A204.1 (cell line): ENCODE measurements at regions not wholly inside any gene's neighbourhood (a gene's known extent, or its start where the extent isn't known, plus 50 kb on each side); places are given as distances from the start of the nearest gene placed in this dataset.

ENCODE experiments used
- FAIRE-seq: peaks from 2 replicates; lab custom pipeline; 2012; peaks lifted over from hg19 to GRCh38; lab: Jason Lieb, UNC

- FAIRE-seq = no peak
Measured at GRCh38 chr20:50242548-50242862, 51.9 kb downstream of the CEBPB start.

GRCh38 chr20:50242863-50243609 is 52.4 kb downstream of the CEBPB start:
- no peak for FAIRE-seq

GRCh38 chr20:50243610-50244351 is 53.2 kb downstream of the CEBPB start:
- no peak for FAIRE-seq

GRCh38 chr20:50244352-50245149 is 53.9 kb downstream of the CEBPB start:
- no peak for FAIRE-seq

GRCh38 chr20:50245498-50246366 is 55.1 kb downstream of the CEBPB start:
- FAIRE-seq = no peak

GRCh38 chr20:50246367-50247195 is 56.0 kb downstream of the CEBPB start:
- no peak for FAIRE-seq

- no peak for FAIRE-seq
Measured at GRCh38 chr20:50247196-50248094, 56.8 kb downstream of the CEBPB start.

- FAIRE-seq = no peak
Measured at GRCh38 chr20:50248104-50248641, 57.5 kb downstream of the CEBPB start.

- FAIRE-seq = no peak
Measured at GRCh38 chr20:50249447-50250388, 59.1 kb downstream of the CEBPB start.

GRCh38 chr20:50250679-50251382 is 60.2 kb downstream of the CEBPB start:
- no peak for FAIRE-seq

- FAIRE-seq = no peak
Measured at GRCh38 chr20:50251383-50251748, 60.7 kb downstream of the CEBPB start.

GRCh38 chr20:50251992-50252511 is 61.4 kb downstream of the CEBPB start:
- FAIRE-seq = no peak

GRCh38 chr20:50252701-50253100 is 62.1 kb downstream of the CEBPB start:
- no peak for FAIRE-seq

GRCh38 chr20:50253101-50253500 is 62.5 kb downstream of the CEBPB start:
- FAIRE-seq = no peak

- FAIRE-seq = no peak
Measured at GRCh38 chr20:50254466-50255079, 63.9 kb downstream of the CEBPB start.

GRCh38 chr20:50256577-50256976 is 65.9 kb downstream of the CEBPB start:
- no peak for FAIRE-seq

- FAIRE-seq = no peak
Measured at GRCh38 chr20:50257860-50258259, 67.2 kb downstream of the CEBPB start.
